Karpas-422 (cell line): ENCODE measurements at regions not wholly inside any gene's neighbourhood (a gene's known extent, or its start where the extent isn't known, plus 50 kb on each side); places are given as distances from the start of the nearest gene placed in this dataset.

ENCODE experiments used
- DNase-seq: peaks from one replicate; pipeline ENCODE4 v3.0.0-alpha.2; 2015
- H2AFZ ChIP-seq: fragments of 200-600 bp; sonication (generic); 2 replicates; pipeline ENCODE4 v1.6.1; 2014; ENCODE audit warnings: antibody characterized with exemption, low read length, mixed read lengths
- H3K27ac ChIP-seq: fragments of 200-600 bp; sonication (generic); 2 replicates; pipeline ENCODE4 v1.5.1; 2014; ENCODE audit warnings: mild to moderate bottlenecking, low read length, moderate library complexity
- H3K27me3 ChIP-seq: fragments of 200-600 bp; sonication (generic); 2 replicates; pipeline ENCODE4 v1.6.1; 2014; ENCODE audit warnings: low read length, mixed read lengths
- H3K36me3 ChIP-seq: fragments of 200-600 bp; sonication (generic); 2 replicates; pipeline ENCODE4 v1.6.1; 2014; ENCODE audit warnings: low read length, mixed read lengths; ENCODE audit not compliant: insufficient read depth
- H3K4me1 ChIP-seq: fragments of 200-600 bp; sonication (generic); 2 replicates; pipeline ENCODE4 v1.6.1; 2014; ENCODE audit warnings: mild to moderate bottlenecking, low read length, mixed read lengths
- H3K4me2 ChIP-seq: fragments of 200-600 bp; sonication (generic); 2 replicates; pipeline ENCODE4 v1.6.1; 2014; ENCODE audit warnings: low read length, low read depth, mild to moderate bottlenecking; ENCODE audit not compliant: poor library complexity, severe bottlenecking
- H3K4me3 ChIP-seq: fragments of 200-600 bp; sonication (generic); 2 replicates; pipeline ENCODE4 v1.5.1; 2014; ENCODE audit warnings: mild to moderate bottlenecking, antibody characterized with exemption, low read length, mixed read lengths
- H3K79me2 ChIP-seq: fragments of 200-600 bp; sonication (generic); 2 replicates; pipeline ENCODE4 v1.6.1; 2014; ENCODE audit warnings: mild to moderate bottlenecking, low read length, mixed read lengths
- H3K9ac ChIP-seq: fragments of 200-600 bp; sonication (generic); 2 replicates; pipeline ENCODE4 v1.6.0; 2014; ENCODE audit warnings: low read length
- H3K9me2 ChIP-seq: fragments of 200-600 bp; sonication (generic), shearing (Covaris generic); replicated peaks from 2 replicates; pipeline ENCODE4 v1.6.0; 2014; ENCODE audit warnings: mild to moderate bottlenecking, low read length, moderate library complexity; ENCODE audit not compliant: insufficient read depth
- H3K9me3 ChIP-seq: fragments of 300-700, 200-600 bp; sonication (generic); 2 replicates; pipeline ENCODE4 v1.6.1; 2014; ENCODE audit warnings: low read length, mixed read lengths
- H4K20me1 ChIP-seq: fragments of 200-600 bp; sonication (generic); 2 replicates; pipeline ENCODE4 v1.6.1; 2014; ENCODE audit warnings: mild to moderate bottlenecking, antibody characterized with exemption, low read length, low read depth; ENCODE audit not compliant: insufficient read depth

DNA sequence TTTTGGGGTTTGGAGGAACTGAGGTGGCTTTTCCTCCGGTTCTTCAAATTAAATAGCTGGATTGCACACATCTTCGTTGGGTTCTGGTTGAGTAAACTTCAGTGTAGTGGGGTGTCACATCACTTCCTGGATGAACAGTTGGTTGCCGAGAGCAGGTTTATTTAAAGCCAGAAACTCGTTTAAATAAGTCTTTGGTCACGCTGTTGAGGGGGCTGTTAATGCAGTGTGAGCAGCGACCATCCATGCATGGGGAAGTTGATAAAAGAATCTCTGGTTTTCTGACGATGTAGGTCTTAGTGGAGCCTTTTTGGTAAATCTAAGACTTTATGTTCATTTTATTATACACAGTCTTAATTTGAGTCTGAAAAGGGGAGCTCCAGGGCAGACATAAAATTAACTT is 351.2 kb upstream of the ARGLU1 start:
- Histone ChIP-seq H3K36me3 (no peaks in the 10 kb centered on the region), H3K4me3 (peak overlapping the region; percentile 37; the same call in 1 of the 2 replicates)
- DNase-seq, result peak; percentile 81

DNA sequence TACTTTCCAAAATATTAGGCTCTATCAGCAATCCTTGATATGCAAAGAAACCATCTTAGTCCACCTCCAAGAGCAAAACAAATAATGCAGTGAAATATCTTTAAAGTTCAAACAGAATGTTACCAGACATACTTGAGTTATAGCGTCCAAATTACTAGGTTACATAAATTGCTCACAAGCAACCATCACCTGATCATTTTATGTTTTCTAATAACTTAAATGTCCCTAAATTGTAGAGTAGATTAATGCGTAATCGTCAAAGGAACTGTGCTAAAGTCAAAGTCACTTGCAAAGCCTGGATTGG is 350.6 kb upstream of the ARGLU1 start:
- no peaks in the 10 kb centered on the region for H3K79me2 ChIP-seq
- no peaks in the 10 kb centered on the region for H3K9me3 ChIP-seq
- no peak overlapping the region for H3K27ac ChIP-seq
- no peaks in the 10 kb centered on the region for H3K9me2 ChIP-seq
- H3K4me2 ChIP-seq, result peak overlapping the region; percentile 62
- no peaks in the 10 kb centered on the region for H3K27me3 ChIP-seq
- no peak overlapping the region for H3K9ac ChIP-seq
- H2AFZ ChIP-seq, result no peak overlapping the region
- no peaks in the 10 kb centered on the region for H4K20me1 ChIP-seq
- peaks cover 26% of the 10 kb centered on the region for H3K4me1 ChIP-seq
- no peaks in the 10 kb centered on the region for H3K36me3 ChIP-seq
- DNase-seq, result no peak
- peak overlapping the region; percentile 42; the same call in 1 of the 2 replicates for H3K4me3 ChIP-seq

More for the DNA sequence above, 351.2 kb upstream of the ARGLU1 start:
- peaks cover 26% of the 10 kb centered on the region for H3K4me1 ChIP-seq
- H3K9me3 ChIP-seq, result no peaks in the 10 kb centered on the region
- H3K9me2 ChIP-seq, result no peaks in the 10 kb centered on the region
- no peak overlapping the region for H3K27ac ChIP-seq
- peak overlapping the region; percentile 27; the same call in 1 of the 2 replicates for H3K9ac ChIP-seq
- H3K4me2 ChIP-seq, result peak overlapping the region; percentile 62
- no peaks in the 10 kb centered on the region for H3K79me2 ChIP-seq
- no peaks in the 10 kb centered on the region for H3K27me3 ChIP-seq
- H2AFZ ChIP-seq, result no peak overlapping the region
- H4K20me1 ChIP-seq, result no peaks in the 10 kb centered on the region

DNA sequence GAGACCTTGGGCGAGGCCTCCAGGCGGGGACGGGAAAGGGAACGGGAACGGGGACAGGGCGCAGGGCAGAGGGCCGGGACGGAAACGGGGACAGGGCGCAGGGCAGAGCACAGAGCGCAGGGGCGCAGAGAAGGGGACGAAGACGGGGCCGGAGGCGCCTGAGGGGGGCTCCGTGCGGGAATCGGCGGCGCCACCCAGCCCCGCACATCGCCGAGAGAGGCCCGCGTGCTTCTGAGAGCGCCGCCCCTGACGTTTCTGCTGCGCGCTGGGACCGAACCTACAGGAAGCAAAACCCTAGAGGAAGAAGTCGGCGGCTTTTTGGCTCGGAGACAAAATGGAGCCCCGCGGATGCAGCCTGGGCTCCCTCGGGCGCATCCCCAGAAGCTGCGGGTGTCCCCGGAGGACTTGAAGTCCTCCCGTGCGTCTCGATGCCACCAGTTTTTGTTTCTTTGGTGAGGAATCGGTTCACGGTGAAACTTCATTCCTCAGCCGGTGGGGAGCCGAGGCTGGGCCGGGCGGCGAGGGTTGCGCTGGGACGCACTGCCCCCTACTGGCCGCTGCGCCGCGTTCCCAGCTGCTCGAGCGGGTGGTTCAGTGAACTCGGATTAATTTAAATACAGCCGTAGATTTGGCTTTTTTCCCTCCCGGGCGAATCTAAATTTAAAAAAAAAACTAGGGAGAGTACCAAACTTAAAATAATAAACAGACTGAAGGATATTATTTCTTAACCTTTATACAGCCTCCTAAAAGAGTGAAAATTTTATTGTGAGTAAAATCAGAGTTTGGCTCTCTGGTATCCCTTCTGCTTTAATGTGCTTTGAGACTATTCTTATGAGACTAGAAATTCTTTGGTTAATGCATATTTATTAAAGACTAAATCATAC is 350.0 kb upstream of the ARGLU1 start:
- Histone ChIP-seq H3K4me3 (peak overlapping the region; percentile 42; the same call in 1 of the 2 replicates), H3K9ac (peak overlapping the region; percentile 49; the same call in 1 of the 2 replicates), H3K9me3 (no peaks in the 10 kb centered on the region), H2AFZ (peak overlapping the region; percentile 84; the same call in 1 of the 2 replicates), H3K4me2 (peak overlapping the region; percentile 62), H3K36me3 (no peaks in the 10 kb centered on the region), H3K4me1 (peaks cover 26% of the 10 kb centered on the region), H4K20me1 (no peaks in the 10 kb centered on the region), H3K27ac (no peak overlapping the region), H3K9me2 (no peaks in the 10 kb centered on the region), H3K27me3 (no peaks in the 10 kb centered on the region), H3K79me2 (no peaks in the 10 kb centered on the region)
- DNase-seq, result peak; percentile 83

DNA sequence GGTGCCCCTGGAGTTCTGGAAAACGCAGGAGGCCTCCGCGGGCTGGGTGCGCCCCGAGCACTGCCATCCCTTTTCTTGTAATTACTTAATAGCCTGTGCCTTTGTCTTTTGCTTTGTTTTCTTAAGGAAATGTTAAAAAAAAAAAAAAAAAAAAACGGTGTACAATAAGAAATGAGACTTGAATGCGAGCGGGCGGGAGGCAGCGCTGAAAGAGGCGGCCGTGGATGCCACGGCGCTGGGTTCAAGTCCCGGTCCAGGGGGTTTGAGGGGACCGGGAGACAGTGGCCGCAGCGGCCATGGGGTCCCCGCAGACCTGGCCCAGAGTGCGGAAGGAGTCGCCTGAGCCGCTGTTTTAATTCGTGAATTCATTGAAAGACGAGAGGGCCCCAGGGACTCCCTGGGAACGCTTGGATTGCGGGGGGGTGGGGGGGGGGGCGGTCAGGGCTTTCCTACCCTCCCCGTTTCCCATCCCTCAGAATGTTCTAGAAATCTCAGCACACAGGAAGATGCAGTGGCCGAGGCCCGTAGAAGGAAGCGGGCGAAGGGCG is 349.2 kb upstream of the ARGLU1 start:
- Histone ChIP-seq H3K27ac (no peak overlapping the region), H3K4me1 (peaks cover 26% of the 10 kb centered on the region), H3K27me3 (no peaks in the 10 kb centered on the region), H3K9me3 (no peaks in the 10 kb centered on the region), H3K36me3 (no peaks in the 10 kb centered on the region), H4K20me1 (no peaks in the 10 kb centered on the region), H3K9ac (no peak overlapping the region), H3K4me3 (no peak overlapping the region), H3K79me2 (no peaks in the 10 kb centered on the region), H2AFZ (no peak overlapping the region), H3K9me2 (no peaks in the 10 kb centered on the region), H3K4me2 (no peak overlapping the region)
- DNase-seq, result no peak

DNA sequence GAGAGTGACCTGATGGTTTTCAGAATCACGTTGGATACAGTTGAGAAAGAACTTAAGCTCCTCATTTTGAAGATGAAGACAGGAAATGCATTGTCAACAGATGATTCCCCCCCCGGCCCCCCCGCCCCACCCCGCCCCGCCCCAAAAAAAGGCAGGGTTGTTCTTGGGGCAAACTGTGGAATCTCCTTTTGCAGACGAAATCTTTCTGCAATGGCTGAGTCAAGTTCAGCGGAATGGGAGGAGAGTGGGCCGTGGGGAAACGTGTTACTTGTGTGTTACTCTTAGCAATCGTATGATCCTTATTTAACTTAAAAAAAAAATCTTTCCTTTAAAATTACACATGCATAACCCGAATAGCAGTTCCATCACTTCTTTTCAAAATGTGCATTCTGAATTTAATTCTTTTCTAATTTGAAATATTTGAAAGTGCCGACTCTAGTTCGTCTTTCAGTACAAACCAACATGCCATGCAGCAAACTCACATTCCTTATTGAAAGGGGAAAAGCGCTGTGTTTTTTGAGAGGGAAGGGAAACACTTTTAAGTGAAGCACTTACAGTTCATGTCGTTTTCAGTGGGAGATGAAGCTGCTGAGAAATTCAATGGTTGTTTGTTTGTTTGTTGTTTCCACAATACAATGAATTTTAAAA is 348.5 kb upstream of the ARGLU1 start:
- no peaks in the 10 kb centered on the region for H4K20me1 ChIP-seq
- no peak for DNase-seq
- H3K4me2 ChIP-seq, result no peak overlapping the region
- H3K27ac ChIP-seq, result no peak overlapping the region
- H3K4me3 ChIP-seq, result no peak overlapping the region
- no peaks in the 10 kb centered on the region for H3K9me3 ChIP-seq
- peaks cover 26% of the 10 kb centered on the region for H3K4me1 ChIP-seq
- H3K27me3 ChIP-seq, result no peaks in the 10 kb centered on the region
- H2AFZ ChIP-seq, result no peak overlapping the region
- H3K79me2 ChIP-seq, result no peaks in the 10 kb centered on the region
- H3K36me3 ChIP-seq, result no peaks in the 10 kb centered on the region
- no peak overlapping the region for H3K9ac ChIP-seq
- H3K9me2 ChIP-seq, result no peaks in the 10 kb centered on the region

DNA sequence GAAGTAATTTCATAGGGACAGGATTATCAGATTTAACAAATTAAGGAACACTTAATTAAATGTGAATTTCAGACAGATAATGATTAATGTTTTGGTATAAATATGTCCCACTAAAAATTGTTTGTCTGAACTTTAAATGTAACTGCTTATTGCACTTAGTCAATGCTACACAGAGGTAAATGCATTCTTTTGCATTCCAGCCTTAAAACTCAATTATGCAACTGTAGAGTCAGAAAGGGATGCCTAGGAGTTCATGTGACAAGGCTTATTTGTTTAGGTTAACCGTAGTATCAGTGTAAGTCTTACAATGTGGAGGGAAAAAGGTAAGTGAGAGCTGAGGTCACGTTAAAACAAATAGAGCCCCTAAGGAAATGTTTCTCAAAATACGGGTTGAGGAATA is 347.2 kb upstream of the ARGLU1 start:
- no peaks in the 10 kb centered on the region for H3K9me2 ChIP-seq
- no peaks in the 10 kb centered on the region for H3K79me2 ChIP-seq
- no peaks in the 10 kb centered on the region for H3K36me3 ChIP-seq
- H3K4me2 ChIP-seq, result no peak overlapping the region
- H2AFZ ChIP-seq, result no peak overlapping the region
- H3K27ac ChIP-seq, result no peak overlapping the region
- H3K9ac ChIP-seq, result no peak overlapping the region
- no peak overlapping the region for H3K4me3 ChIP-seq
- H3K4me1 ChIP-seq, result peaks cover 24% of the 10 kb centered on the region
- H4K20me1 ChIP-seq, result no peaks in the 10 kb centered on the region
- H3K27me3 ChIP-seq, result no peaks in the 10 kb centered on the region
- H3K9me3 ChIP-seq, result no peaks in the 10 kb centered on the region
- no peak for DNase-seq

DNA sequence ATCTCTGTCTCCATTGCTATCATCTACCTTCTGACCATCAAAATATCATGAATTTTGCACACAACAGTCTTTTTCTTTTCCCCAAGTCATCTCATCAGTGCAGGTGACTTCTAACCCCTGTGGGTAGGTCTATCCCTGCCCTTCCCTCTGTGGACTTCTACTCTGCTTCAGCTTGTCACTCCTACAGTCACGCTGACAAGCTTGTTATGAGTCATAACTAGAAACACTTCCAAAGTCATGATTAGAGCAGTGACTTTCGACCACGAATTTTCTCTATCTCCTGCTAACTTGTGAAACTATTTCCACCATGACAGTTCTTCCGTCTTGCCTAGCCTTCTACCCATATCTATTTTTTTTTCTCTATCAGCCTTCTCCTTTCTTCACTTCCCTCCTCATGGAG is 343.7 kb upstream of the ARGLU1 start:
- no peak overlapping the region for H3K9ac ChIP-seq
- no peaks in the 10 kb centered on the region for H3K9me2 ChIP-seq
- no peaks in the 10 kb centered on the region for H3K79me2 ChIP-seq
- no peaks in the 10 kb centered on the region for H3K36me3 ChIP-seq
- H4K20me1 ChIP-seq, result no peaks in the 10 kb centered on the region
- H3K4me1 ChIP-seq, result no peaks in the 10 kb centered on the region
- H3K4me3 ChIP-seq, result no peak overlapping the region
- H2AFZ ChIP-seq, result no peak overlapping the region
- no peak overlapping the region for H3K4me2 ChIP-seq
- DNase-seq, result no peak
- H3K27me3 ChIP-seq, result no peaks in the 10 kb centered on the region
- H3K27ac ChIP-seq, result no peak overlapping the region
- H3K9me3 ChIP-seq, result no peaks in the 10 kb centered on the region

DNA sequence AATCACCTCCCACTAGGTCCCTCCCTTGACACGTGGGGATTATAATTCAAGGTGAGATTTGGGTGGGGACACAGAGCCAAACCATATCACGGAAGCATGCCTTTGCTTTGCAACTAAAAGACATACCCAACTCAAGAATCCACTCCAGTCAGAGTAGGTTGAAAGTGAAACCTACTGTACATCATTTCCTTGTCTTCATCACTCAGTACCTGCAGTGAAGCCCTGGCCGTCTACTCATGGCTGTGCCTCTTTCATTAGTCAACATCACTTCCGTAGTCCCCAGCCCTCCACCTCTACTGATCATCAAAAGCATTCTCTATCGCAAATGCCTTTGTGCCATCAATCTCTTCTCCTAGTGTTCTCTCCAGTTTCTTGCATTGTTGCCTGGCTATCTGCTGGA is 343.1 kb upstream of the ARGLU1 start:
- Histone ChIP-seq H3K9me2 (no peaks in the 10 kb centered on the region), H3K9me3 (no peaks in the 10 kb centered on the region), H3K4me3 (no peak overlapping the region), H3K4me1 (no peaks in the 10 kb centered on the region), H3K4me2 (no peak overlapping the region), H3K27me3 (no peaks in the 10 kb centered on the region), H3K79me2 (no peaks in the 10 kb centered on the region), H4K20me1 (no peaks in the 10 kb centered on the region), H3K27ac (no peak overlapping the region), H3K9ac (no peak overlapping the region), H3K36me3 (no peaks in the 10 kb centered on the region), H2AFZ (no peak overlapping the region)
- no peak for DNase-seq
